Loucy (cell line): ENCODE measurements at regions not wholly inside any gene's neighbourhood (a gene's known extent, or its start where the extent isn't known, plus 50 kb on each side); places are given as distances from the start of the nearest gene placed in this dataset.

Experiments
- CTCF ChIP-seq: fragments of 200-600 bp; sonication (generic); conservative IDR thresholded peaks from 2 replicates; pipeline ENCODE4 v1.5.1; 2014; ENCODE audit warnings: mild to moderate bottlenecking, antibody characterized with exemption, low read length
- EZH2phosphoT487 ChIP-seq: fragments of 200-600 bp; IDR thresholded peaks from 2 replicates; pipeline ENCODE4 v1.6.1; 2018; ENCODE audit warnings: antibody characterized with exemption, mild to moderate bottlenecking, moderate library complexity, borderline replicate concordance

- TF ChIP-seq CTCF, result no peak
- TF ChIP-seq EZH2phosphoT487, result no peak
Measured at GRCh38 chr2:13666582-13667414, 950.1 kb downstream of the TRIB2 start.
